ENCODE measurements at regions not wholly inside any gene's neighbourhood (a gene's known extent, or its start where the extent isn't known, plus 50 kb on each side); places are given as distances from the start of the nearest gene placed in this dataset.

DNA sequence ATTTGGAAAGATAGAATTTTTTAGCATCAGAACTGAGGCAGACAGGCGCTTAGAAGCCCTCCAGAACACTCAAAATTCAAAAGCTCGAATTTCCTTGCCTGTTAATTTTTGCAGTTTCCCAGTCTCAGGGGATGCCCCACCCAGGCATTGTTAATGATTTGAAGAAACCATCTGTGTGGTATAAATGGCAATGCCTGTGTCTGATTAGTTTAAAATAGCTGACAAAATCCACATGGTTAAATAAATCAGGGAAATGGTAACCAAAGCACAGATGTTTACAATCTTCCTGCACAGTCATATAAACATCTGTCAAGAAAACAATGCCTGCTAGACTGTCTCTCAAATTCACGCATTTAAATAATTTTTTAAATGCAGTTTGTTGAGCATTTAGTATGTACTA, 185.2 kb upstream of the RGMB start:
- no peak for DNase-seq (ENCODE audit: extremely low spot score, unreplicated experiment)
- Mint-ChIP-seq H3K4me1 (ENCODE audit: unreplicated experiment) (peaks cover 9% of the 10 kb centered on the region), H3K27me3 (no peaks in the 10 kb centered on the region), H3K27ac (no peak overlapping the region), H3K4me3 (no peak overlapping the region), H3K36me3 (no peaks in the 10 kb centered on the region), H3K9me3 (peaks cover 3% of the 10 kb centered on the region)
- TF ChIP-seq, protein P1, sequence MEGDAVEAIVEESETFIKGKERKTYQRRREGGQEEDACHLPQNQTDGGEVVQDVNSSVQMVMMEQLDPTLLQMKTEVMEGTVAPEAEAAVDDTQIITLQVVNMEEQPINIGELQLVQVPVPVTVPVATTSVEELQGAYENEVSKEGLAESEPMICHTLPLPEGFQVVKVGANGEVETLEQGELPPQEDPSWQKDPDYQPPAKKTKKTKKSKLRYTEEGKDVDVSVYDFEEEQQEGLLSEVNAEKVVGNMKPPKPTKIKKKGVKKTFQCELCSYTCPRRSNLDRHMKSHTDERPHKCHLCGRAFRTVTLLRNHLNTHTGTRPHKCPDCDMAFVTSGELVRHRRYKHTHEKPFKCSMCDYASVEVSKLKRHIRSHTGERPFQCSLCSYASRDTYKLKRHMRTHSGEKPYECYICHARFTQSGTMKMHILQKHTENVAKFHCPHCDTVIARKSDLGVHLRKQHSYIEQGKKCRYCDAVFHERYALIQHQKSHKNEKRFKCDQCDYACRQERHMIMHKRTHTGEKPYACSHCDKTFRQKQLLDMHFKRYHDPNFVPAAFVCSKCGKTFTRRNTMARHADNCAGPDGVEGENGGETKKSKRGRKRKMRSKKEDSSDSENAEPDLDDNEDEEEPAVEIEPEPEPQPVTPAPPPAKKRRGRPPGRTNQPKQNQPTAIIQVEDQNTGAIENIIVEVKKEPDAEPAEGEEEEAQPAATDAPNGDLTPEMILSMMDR (conservative IDR thresholded peaks at IDR 0.05): no peak

DNA sequence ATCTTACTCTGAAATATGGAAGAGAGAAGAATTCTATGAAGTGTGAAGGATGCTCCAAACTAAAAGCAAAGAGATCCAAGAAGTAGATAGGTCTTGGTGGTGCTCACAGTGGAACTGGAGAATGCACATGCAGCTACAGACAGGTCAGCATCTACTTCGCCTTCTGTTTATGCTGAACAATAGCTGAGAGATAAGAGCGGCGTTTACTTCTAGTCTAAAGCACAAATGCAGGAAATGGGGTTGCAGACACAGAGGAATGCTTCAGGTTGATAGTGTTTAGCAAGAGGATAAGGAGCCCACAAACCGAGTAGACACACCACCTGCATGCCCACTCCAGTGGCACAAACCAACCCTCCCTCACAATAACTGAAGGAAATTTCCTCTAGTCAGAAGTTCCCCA, 180.0 kb upstream of the RGMB start:
- H3K9me3 Mint-ChIP-seq: peaks cover 10% of the 10 kb centered on the region
- no peaks in the 10 kb centered on the region for H3K27me3 Mint-ChIP-seq
- DNase-seq (ENCODE audit: extremely low spot score, unreplicated experiment): no peak
- H3K4me1 Mint-ChIP-seq (ENCODE audit: unreplicated experiment): no peaks in the 10 kb centered on the region
- no peaks in the 10 kb centered on the region for H3K36me3 Mint-ChIP-seq
- TF ChIP-seq, protein P1 (conservative IDR thresholded peaks at IDR 0.05): no peak
- H3K27ac Mint-ChIP-seq: no peak overlapping the region
- H3K4me3 Mint-ChIP-seq: no peak overlapping the region

- Mint-ChIP-seq H3K36me3 (no peaks in the 10 kb centered on the region), H3K27me3 (no peaks in the 10 kb centered on the region), H3K4me1 (ENCODE audit: unreplicated experiment) (no peaks in the 10 kb centered on the region), H3K9me3 (peaks cover 10% of the 10 kb centered on the region), H3K27ac (no peak overlapping the region), H3K4me3 (no peak overlapping the region)
- no peak for DNase-seq (ENCODE audit: extremely low spot score, unreplicated experiment)
- TF ChIP-seq, protein P1 (conservative IDR thresholded peaks at IDR 0.05): no peak
Observed at GRCh38 chr5:98594098-98594497, 179.4 kb upstream of the RGMB start.

- H3K4me1 Mint-ChIP-seq (ENCODE audit: unreplicated experiment): no peaks in the 10 kb centered on the region
- no peak overlapping the region for H3K27ac Mint-ChIP-seq
- H3K36me3 Mint-ChIP-seq: no peaks in the 10 kb centered on the region
- H3K9me3 Mint-ChIP-seq: peaks cover 13% of the 10 kb centered on the region
- DNase-seq (ENCODE audit: extremely low spot score, unreplicated experiment): no peak
- no peaks in the 10 kb centered on the region for H3K27me3 Mint-ChIP-seq
- no peak overlapping the region for H3K4me3 Mint-ChIP-seq
- TF ChIP-seq, protein P1 (conservative IDR thresholded peaks at IDR 0.05): no peak
Observed at GRCh38 chr5:98599016-98599415, 174.4 kb upstream of the RGMB start.

DNA sequence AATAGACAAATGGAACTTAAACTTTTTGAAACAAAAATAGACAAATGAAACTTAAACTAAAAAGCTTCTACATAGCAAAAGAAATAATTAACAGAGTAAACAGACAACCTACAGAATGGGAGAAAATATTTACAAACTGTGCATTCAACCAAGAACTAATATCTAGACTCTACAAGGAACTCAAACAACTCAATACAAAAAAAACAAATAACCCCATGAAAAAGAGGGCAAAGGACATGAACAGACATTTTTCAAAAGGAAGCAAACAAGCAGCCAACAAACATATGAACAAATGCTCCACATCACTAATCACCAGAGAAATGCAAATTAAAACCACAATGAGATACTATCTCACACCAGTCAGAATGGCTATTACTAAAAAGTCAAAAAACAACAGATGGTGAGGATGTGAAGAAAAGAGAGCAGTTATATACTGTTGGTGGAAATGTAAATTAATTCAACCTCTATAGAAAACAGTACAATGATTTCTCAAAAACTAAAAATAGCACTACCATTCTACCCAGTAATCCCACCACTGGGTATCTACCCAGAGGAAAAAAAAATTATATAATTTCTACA, 170.8 kb upstream of the RGMB start:
- Mint-ChIP-seq H3K4me1 (ENCODE audit: unreplicated experiment) (peaks cover 10% of the 10 kb centered on the region), H3K27me3 (no peaks in the 10 kb centered on the region), H3K4me3 (no peak overlapping the region), H3K9me3 (peaks cover 6% of the 10 kb centered on the region), H3K36me3 (no peaks in the 10 kb centered on the region), H3K27ac (no peak overlapping the region)
- DNase-seq (ENCODE audit: extremely low spot score, unreplicated experiment): no peak
- TF ChIP-seq, protein P1 (conservative IDR thresholded peaks at IDR 0.05): no peak

GRCh38 chr5:98603456-98603855, 170.0 kb upstream of the RGMB start:
- no peaks in the 10 kb centered on the region for H3K36me3 Mint-ChIP-seq

More at GRCh38 chr5:98603456-98603855, 170.0 kb upstream of the RGMB start:
- no peak for DNase-seq (ENCODE audit: extremely low spot score, unreplicated experiment)
- no peak overlapping the region for H3K27ac Mint-ChIP-seq
- H3K27me3 Mint-ChIP-seq: no peaks in the 10 kb centered on the region
- H3K4me1 Mint-ChIP-seq (ENCODE audit: unreplicated experiment): peaks cover 10% of the 10 kb centered on the region
- peaks cover 6% of the 10 kb centered on the region for H3K9me3 Mint-ChIP-seq
- H3K4me3 Mint-ChIP-seq: no peak overlapping the region
- TF ChIP-seq, protein P1 (conservative IDR thresholded peaks at IDR 0.05): no peak
